GM19099 (cell line): ENCODE measurements at regions not wholly inside any gene's neighbourhood (a gene's known extent, or its start where the extent isn't known, plus 50 kb on each side); places are given as distances from the start of the nearest gene placed in this dataset.

ENCODE experiments used
- POLR2A ChIP-seq: IDR thresholded peaks from 3 replicates; pipeline ENCODE4 v1.6.1; 2011; ENCODE audit warnings: low read depth; ENCODE audit not compliant: insufficient read length; ENCODE audit errors: extremely low read depth

DNA sequence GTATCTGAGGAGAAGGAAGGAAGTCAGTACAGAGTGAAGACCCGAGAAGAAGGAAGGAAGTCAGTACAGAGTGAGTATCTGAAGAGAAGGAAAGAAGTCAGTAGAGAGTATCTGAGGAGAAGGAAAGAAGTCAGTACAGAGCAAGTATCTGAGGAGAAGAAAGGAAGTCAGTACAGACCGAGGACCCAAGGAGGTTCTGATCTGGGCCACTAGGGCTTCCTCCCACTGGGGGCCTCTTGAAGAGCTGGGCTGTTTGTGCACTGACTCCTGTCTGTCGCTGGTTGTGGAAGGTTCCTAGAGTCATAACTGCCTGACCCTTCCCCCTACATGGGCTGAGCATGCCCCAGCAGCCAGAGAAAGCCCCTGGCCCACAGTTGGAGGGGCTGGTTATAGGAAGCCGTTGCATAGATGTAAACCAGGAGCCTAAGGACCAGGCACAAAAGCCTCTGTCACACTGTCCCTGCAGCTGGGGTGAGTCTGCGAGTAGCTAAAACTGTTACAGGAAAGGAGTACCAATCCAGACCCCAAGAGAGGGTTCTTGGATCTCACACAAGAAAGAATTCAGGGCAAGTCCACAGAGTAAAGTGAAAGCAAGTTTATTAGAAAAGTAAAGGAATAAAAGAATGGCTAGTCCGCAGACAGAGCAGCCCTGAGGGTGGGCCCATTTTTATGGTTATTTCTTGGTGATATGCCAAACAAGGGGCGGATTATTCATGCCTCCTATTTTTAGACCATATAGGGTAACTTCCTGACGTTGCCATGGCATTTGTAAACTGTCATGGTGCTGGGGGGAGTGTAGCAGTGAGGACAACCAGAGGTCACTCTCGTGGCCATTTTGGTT is 395.9 kb downstream of the PREX1 start:
- no peak for TF ChIP-seq POLR2A

GRCh38 chr20:48426630-48427029 is 401.2 kb downstream of the PREX1 start:
- TF ChIP-seq POLR2A: no peak

DNA sequence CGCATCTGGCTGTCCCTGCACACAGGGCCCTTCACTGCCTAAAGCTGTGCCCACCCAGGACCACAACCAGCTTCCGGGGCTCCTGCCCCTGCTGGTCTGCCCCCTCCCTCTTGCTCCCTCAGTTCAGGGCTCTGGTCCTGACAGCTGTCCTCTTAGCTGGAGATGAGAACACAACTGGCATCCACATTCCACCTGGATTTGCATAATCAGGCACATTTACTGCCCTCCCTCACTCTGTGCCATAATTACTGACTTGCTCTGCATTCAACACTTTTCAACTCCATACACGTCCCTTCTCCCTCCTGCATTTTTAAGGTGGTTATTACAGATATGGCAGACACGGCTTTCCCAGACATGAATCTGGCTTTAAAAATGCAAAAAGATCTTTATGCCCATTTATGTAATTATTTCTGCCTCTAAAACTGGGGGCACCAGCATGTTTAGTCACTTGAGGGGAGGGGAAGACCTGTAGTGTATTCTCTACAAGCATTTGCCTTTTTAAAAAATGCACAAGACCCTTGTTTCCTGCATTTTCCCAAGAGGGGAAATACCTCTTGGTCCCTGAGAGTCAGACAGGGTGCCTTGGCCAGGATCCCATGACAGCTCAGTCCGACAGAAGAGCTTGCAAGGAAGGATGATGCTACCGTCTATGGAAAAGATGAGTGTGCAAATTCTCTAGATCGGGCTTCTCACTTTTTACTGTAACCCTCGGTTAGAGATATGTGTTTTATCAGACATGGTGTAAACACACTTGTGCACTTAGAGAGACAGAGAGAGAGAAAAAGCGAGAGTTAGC is 401.8 kb downstream of the PREX1 start:
- no peak for TF ChIP-seq POLR2A

DNA sequence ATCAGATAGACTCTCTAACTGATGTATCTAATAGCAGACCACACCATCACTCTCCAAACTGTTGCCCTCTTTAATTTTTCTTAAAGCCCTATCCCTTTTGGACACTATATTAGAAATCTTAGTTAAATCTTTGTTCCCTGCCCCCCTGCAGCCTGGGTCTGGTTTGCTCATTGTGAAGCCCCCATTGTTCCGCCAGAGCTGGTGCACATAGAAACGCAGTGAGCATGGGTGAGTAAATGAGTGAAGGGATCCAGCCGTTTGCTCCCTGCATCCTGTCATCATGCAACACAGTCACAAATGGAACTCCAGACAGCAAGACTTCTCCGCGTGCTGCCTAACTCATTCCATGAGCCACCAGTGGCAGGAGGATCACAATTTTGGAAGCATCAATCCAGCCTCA is 402.5 kb downstream of the PREX1 start:
- TF ChIP-seq POLR2A: no peak

DNA sequence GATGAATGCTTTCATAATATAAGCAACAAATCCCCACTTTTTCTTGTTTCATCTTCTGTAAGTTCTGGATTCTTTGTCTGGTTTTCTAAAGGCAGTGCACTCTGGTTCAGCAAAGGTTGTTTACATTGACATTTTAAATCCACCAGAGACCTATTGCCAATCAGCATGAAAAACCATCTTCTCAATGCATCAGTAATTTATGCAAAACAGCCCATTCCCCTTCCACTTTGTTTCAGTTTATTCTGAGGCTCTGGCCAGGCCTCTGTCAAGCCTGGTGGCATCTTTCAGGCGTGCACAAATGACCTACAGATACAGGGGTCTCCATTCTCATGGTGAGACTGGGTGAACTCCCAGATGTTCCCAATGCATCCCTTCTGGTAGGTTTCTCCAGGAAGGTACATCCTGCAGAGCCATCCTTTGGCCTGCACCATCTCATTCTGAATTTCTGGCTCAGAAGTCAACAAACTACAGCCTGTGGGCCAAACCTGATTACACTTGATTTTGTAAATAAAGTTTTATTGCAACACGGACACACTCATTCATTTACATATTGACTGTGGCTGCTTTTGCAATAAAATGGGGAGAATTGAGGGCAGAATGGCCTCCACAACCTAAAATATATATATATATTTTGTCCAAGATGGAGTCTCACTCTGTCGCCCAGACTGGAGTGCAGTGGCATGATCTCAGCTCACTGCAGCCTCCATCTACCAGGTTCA is 405.4 kb downstream of the PREX1 start:
- no peak for TF ChIP-seq POLR2A

DNA sequence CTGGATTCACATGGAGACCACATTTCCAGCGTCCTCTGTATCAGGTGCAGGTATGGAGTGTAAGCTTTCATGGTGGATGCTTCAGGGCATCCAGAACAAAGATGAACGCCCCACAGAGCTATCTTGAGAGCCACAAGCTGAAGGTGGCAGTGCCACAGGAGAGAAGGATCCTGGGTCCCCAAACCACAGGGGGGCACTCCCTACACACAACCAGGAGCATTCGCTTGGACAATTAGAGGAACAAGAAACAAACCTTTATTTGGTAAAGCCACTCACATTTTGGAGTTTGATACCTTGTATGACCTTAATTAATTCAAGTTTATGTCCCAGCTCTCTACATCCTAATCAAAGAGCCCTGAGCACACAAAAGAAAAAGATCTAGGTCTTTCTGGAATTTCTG is 406.3 kb downstream of the PREX1 start:
- TF ChIP-seq POLR2A: no peak

DNA sequence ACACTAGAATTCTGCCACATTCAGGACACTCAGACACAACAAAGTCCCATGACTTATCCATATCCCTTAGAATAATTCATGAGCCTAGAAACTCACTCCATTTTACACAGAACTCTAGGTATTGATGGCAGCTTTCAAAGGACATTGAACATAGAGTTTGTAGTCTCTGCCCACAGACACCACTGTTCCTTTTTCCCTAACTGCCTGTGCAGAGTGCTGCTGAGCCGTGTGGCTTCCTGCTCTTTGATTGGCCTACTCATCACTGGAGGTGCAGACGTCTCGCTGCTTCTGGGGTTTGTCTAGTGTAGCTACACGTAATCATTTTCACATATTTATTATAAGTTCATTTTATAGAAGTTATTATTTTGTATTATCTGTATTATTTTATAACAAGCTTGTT is 407.6 kb downstream of the PREX1 start:
- no peak for TF ChIP-seq POLR2A

DNA sequence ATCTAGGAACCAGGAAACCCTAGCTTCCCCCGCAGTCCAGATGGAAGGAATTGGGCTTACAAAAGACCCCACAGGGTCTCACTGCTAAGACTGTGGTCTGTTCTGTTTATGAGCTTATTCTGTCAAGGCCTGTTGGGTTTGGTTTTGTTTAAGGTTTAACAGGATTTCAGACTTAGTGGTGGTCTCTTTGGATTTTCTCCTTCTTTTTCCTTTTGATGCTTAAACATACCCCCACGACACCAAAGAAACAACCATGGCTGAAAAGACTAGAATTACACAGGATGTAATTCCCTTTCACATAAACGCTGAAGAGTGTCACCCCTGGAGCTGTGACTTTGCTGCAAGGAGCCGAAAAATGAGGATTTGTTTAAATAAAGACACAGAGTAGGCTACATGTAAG is 408.6 kb downstream of the PREX1 start:
- no peak for TF ChIP-seq POLR2A

DNA sequence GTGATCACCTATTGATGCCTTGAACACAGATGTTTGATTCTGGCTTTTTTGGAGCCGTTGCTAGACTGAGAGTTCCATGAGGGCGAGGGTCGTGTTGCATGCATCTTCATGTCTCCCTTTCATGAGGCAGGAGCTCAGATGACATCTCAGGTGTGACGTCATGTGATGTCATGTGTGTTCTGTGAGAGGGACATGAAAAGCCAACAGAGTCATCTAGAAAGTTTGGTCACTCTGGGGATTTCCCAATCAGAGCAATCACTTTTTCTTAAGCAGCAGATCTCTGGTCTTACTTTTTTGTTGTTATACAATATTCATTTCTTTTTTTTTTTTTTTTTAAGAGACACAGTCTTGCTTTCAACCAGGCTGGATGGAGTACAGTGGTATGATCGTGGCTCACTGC is 411.8 kb downstream of the PREX1 start:
- TF ChIP-seq POLR2A: no peak

DNA sequence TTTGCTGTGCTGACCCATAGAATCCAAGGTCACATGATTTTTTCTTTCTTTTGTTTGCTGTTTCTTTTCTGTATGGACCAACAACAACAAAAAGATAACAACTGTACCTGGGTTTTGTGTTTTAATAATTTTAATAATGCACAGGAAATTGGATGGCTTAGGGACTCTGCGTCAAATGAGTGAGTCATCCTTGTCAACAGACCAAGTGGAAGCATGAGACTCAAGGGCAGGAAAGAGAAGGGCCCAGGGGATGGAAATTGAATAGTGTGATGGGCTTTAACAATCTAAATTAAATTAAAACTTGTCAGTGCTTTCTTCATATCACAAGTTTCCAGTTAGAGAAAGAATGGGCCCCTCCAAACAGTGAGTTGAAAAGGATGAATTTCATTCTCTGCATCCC is 413.0 kb downstream of the PREX1 start:
- TF ChIP-seq POLR2A: no peak

- TF ChIP-seq POLR2A: no peak
These were observed 415.8 kb downstream of the PREX1 start for GRCh38 chr20:48411919-48412522.

DNA sequence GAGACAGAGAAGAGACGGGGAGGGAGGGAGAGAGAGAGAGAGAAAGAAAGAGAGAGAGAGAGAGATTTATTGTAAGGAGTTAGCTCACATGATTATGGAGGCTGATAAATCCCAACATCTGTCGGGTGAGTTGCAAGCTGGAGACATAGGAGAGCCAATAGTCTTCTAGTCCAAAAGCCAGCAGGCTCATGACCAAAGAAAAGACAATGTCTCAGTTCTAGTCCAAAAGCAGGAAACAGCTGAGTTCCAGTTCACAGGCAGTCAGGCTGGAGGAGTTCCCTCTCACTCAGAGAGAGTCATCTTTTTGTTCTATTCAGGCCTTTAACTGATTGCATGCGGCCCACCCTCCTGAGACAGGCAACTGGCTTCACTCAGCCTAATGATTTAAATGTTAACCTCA is 416.6 kb downstream of the PREX1 start:
- TF ChIP-seq POLR2A: no peak

- TF ChIP-seq POLR2A: no peak
These were observed 418.7 kb downstream of the PREX1 start for GRCh38 chr20:48409055-48409615.

- no peak for TF ChIP-seq POLR2A
These were observed 420.1 kb downstream of the PREX1 start for GRCh38 chr20:48407710-48408109.

DNA sequence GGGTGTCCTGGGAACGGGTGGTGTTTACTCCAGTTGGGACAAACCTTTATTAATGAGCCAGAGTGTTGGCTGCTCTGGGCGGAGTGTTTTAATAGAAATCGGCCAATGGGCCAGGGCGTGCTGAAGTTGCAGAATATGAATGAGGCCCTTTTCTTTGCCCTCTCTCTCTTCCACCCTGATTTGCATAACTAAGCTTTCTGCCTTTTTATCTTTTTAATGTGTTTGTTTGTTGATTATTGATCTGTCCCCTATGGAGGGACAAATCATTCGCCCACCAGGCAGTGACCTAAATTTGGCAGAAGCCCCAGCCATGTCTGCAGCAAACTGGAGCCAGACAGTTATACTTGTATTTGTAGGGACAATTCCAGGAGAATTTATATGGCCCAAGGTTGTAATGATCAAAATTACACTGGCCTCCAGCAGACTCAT is 420.9 kb downstream of the PREX1 start:
- no peak for TF ChIP-seq POLR2A
